H1 (cell line): ENCODE measurements at regions not wholly inside any gene's neighbourhood (a gene's known extent, or its start where the extent isn't known, plus 50 kb on each side); places are given as distances from the start of the nearest gene placed in this dataset.

ENCODE experiments used
- CTCF ChIA-PET: fragments of 300-600 bp; sonication (Branson Sonifier 250); formaldehyde crosslinking; loops from one replicate; lab custom pipeline; 2021; ENCODE audit not compliant: partially characterized antibody; lab: Charles Lee
- POLR2A ChIA-PET: fragments of 300-600 bp; sonication (Branson Sonifier 250); formaldehyde crosslinking; loops from one replicate; lab custom pipeline; 2021; ENCODE audit warnings: inconsistent platforms; ENCODE audit not compliant: partially characterized antibody; lab: Charles Lee
- DNase-seq, 2 experiments: peaks; one replicate each; pipeline versions ENCODE4 v3.0.0 to v3.0.0-alpha.2; 2010 to 2022; ENCODE audit warnings: low spot score in 2 of 2, low read depth in 1 of 2, mixed read lengths in 1 of 2
- FAIRE-seq: peaks from 2 replicates; lab custom pipeline; 2011; peaks lifted over from hg19 to GRCh38; lab: Jason Lieb, UNC
- H2AFZ ChIP-seq: 2 replicates; pipeline ENCODE4 v1.8.1; 2012; ENCODE audit warnings: low read length, inconsistent platforms
- H2AK5ac ChIP-seq: 2 replicates; pipeline ENCODE4 v1.6.1; 2013; ENCODE audit warnings: low read depth, low read length
- H2BK120ac ChIP-seq: replicated peaks from 2 replicates; pipeline ENCODE3; 2013; ENCODE audit warnings: low read depth, low read length, inconsistent platforms
- H2BK12ac ChIP-seq: 2 replicates; pipeline ENCODE4 v1.6.1; 2013; ENCODE audit warnings: low read depth, low read length
- H2BK15ac ChIP-seq: 2 replicates; pipeline ENCODE4 v1.6.1; 2013; ENCODE audit warnings: low read length
- H2BK20ac ChIP-seq: 2 replicates; pipeline ENCODE4 v1.6.1; 2013; ENCODE audit warnings: low read length
- H2BK5ac ChIP-seq: 2 replicates; pipeline ENCODE4 v1.6.1; 2013; ENCODE audit warnings: low read depth, low read length
- H3K14ac ChIP-seq: 2 replicates; pipeline ENCODE4 v1.6.1; 2013; ENCODE audit warnings: inconsistent platforms; ENCODE audit not compliant: insufficient read length
- H3K18ac ChIP-seq: 2 replicates; pipeline ENCODE4 v1.6.1; 2013; ENCODE audit warnings: low read length; ENCODE audit errors: extremely low read depth
- H3K23ac ChIP-seq: 2 replicates; pipeline ENCODE4 v1.6.1; 2013; ENCODE audit warnings: inconsistent platforms; ENCODE audit not compliant: insufficient read length
- H3K23me2 ChIP-seq: 2 replicates; pipeline ENCODE4 v1.6.1; 2013; ENCODE audit warnings: low read depth, low read length
- H3K27ac ChIP-seq: 2 replicates; pipeline ENCODE4 v1.6.1; 2011; ENCODE audit warnings: low read depth, low read length, inconsistent platforms
- H3K27me3 ChIP-seq, 4 experiments: replicated peaks in 1 of 4; 1 replicate in 1 of 4; 2 replicates in 3 of 4; pipeline versions ENCODE4 v1.6.1 to v1.8.1; 2011 to 2013; ENCODE audit warnings: low read length in 3 of 4, mild to moderate bottlenecking in 3 of 4, inconsistent platforms in 2 of 4, mixed read lengths in 2 of 4, moderate library complexity in 1 of 4; ENCODE audit not compliant: control insufficient read depth in 3 of 4, insufficient read depth in 3 of 4; ENCODE audit errors: extremely low read depth in 1 of 4
- H3K36me3 ChIP-seq, 4 experiments: 2 replicates each; pipeline versions ENCODE4 v1.6.1 to v1.8.1; 2011 to 2013; ENCODE audit warnings: mild to moderate bottlenecking in 4 of 4, low read length in 3 of 4, moderate library complexity in 2 of 4, control low read depth in 1 of 4, inconsistent platforms in 1 of 4; ENCODE audit not compliant: insufficient read depth in 4 of 4, control insufficient read depth in 2 of 4
- H3K4ac ChIP-seq: replicated peaks from 2 replicates; pipeline ENCODE3; 2013; ENCODE audit warnings: low read length, low read depth, mixed read lengths, inconsistent platforms; ENCODE audit not compliant: insufficient read length
- H3K4me1 ChIP-seq, 4 experiments: replicated peaks in 1 of 4; 1 replicate in 1 of 4; 2 replicates in 3 of 4; pipeline versions ENCODE4 v1.6.1 to v1.8.1; 2011 to 2013; ENCODE audit warnings: low read length in 3 of 4, inconsistent platforms in 2 of 4, mixed read lengths in 1 of 4; ENCODE audit not compliant: insufficient read depth in 4 of 4, control insufficient read depth in 3 of 4
- H3K4me2 ChIP-seq, 2 experiments: 2 replicates each; pipeline versions ENCODE4 v1.6.1 to v1.8.1; 2011 to 2013; ENCODE audit warnings: low read depth in 2 of 2, low read length in 2 of 2, control low read depth in 1 of 2, inconsistent platforms in 1 of 2, mild to moderate bottlenecking in 1 of 2; ENCODE audit not compliant: insufficient read depth in 1 of 2
- H3K4me3 ChIP-seq, 4 experiments: fragments of 200-600, 300-600 bp in 1 of 4; sonication (generic), shearing (Covaris generic), sonication (Bioruptor Twin) in 1 of 4; 2 replicates each; pipeline versions ENCODE4 v1.5.1 to v1.8.1; 2011 to 2016; ENCODE audit warnings: low read length in 4 of 4, low read depth in 3 of 4, control low read depth in 2 of 4, inconsistent platforms in 2 of 4, mild to moderate bottlenecking in 2 of 4, mixed read lengths in 1 of 4, moderate library complexity in 1 of 4; ENCODE audit not compliant: insufficient read depth in 2 of 4; ENCODE audit errors: extremely low read depth in 1 of 4
- H3K56ac ChIP-seq: replicated peaks from 2 replicates; pipeline ENCODE3; 2013; ENCODE audit warnings: low read depth, mild to moderate bottlenecking, mixed read lengths, low read length, inconsistent platforms; ENCODE audit not compliant: insufficient read length
- H3K79me1 ChIP-seq: 2 replicates; pipeline ENCODE4 v1.6.1; 2013; ENCODE audit warnings: low read depth, low read length, control low read depth
- H3K79me2 ChIP-seq, 2 experiments: 2 replicates each; pipeline versions ENCODE4 v1.6.1 to v1.8.1; 2012 to 2013; ENCODE audit warnings: low read length in 2 of 2, mild to moderate bottlenecking in 2 of 2, inconsistent platforms in 1 of 2; ENCODE audit not compliant: insufficient read depth in 2 of 2, control insufficient read depth in 1 of 2
- H3K9ac ChIP-seq, 4 experiments: replicated peaks in 1 of 4; 1 replicate in 1 of 4; 2 replicates in 3 of 4; pipeline versions ENCODE4 v1.6.1 to v1.8.1; 2011 to 2013; ENCODE audit warnings: low read depth in 3 of 4, low read length in 3 of 4, control low read depth in 2 of 4, mild to moderate bottlenecking in 2 of 4, moderate library complexity in 2 of 4, inconsistent platforms in 1 of 4; ENCODE audit errors: extremely low read depth in 1 of 4
- H3K9me3 ChIP-seq, 2 experiments: 2 replicates each; pipeline versions ENCODE4 v1.6.1 to v1.8.1; 2012 to 2013; ENCODE audit warnings: mild to moderate bottlenecking in 2 of 2, moderate library complexity in 2 of 2, control low read depth in 1 of 2, inconsistent platforms in 1 of 2, low read depth in 1 of 2, low read length in 1 of 2, mixed read lengths in 1 of 2; ENCODE audit not compliant: insufficient read depth in 2 of 2
- H4K20me1 ChIP-seq, 2 experiments: replicated peaks in 1 of 2; 2 replicates each; pipeline versions ENCODE3 to v1.8.1; 2011 to 2013; ENCODE audit warnings: inconsistent platforms in 2 of 2, low read length in 2 of 2, mild to moderate bottlenecking in 1 of 2; ENCODE audit not compliant: insufficient read depth in 2 of 2, control insufficient read depth in 1 of 2
- H4K5ac ChIP-seq: 2 replicates; pipeline ENCODE4 v1.6.1; 2013; ENCODE audit warnings: low read length, low read depth, mixed read lengths, inconsistent platforms; ENCODE audit not compliant: insufficient read length
- H4K8ac ChIP-seq: 2 replicates; pipeline ENCODE4 v1.8.0; 2013; ENCODE audit warnings: mild to moderate bottlenecking, moderate library complexity, low read length, inconsistent platforms; ENCODE audit not compliant: insufficient read depth; ENCODE audit errors: extremely low read depth
- H4K91ac ChIP-seq: replicated peaks from 2 replicates; pipeline ENCODE3; 2013; ENCODE audit warnings: low read length, mixed read lengths, inconsistent platforms; ENCODE audit not compliant: insufficient read length
- CTCF ChIP-seq, 3 experiments: IDR thresholded peaks; 1 replicate in 2 of 3; 2 replicates in 1 of 3; pipeline versions ENCODE4 v1.5.1 to v1.6.1; 2011; ENCODE audit warnings: low read length in 3 of 3, mild to moderate bottlenecking in 3 of 3, inconsistent platforms in 2 of 3, low read depth in 1 of 3, moderate library complexity in 1 of 3; ENCODE audit not compliant: insufficient read depth in 1 of 3; ENCODE audit errors: control extremely low read depth in 1 of 3
- EP300 ChIP-seq, 2 experiments: IDR thresholded peaks; 1 replicate in 1 of 2; 2 replicates in 1 of 2; pipeline ENCODE4 v1.6.1; 2011 to 2012; ENCODE audit warnings: low read depth in 2 of 2, low read length in 2 of 2, mild to moderate bottlenecking in 2 of 2, borderline replicate concordance in 1 of 2, inconsistent platforms in 1 of 2, moderate library complexity in 1 of 2
- HDAC2 ChIP-seq, 2 experiments: fragments of 300-600 bp in 1 of 2; sonication (generic) in 1 of 2; IDR thresholded peaks; 2 replicates each; pipeline ENCODE4 v1.6.1; 2011 to 2012; ENCODE audit warnings: low read depth in 2 of 2, low read length in 2 of 2, mild to moderate bottlenecking in 2 of 2, moderate library complexity in 2 of 2, borderline replicate concordance in 1 of 2, inconsistent platforms in 1 of 2
- NANOG ChIP-seq: IDR thresholded peaks from 2 replicates; pipeline ENCODE4 v1.6.1; 2011; ENCODE audit warnings: low read length, low read depth, mild to moderate bottlenecking, inconsistent platforms; ENCODE audit not compliant: insufficient read depth, poor library complexity, severe bottlenecking
- SRF ChIP-seq: IDR thresholded peaks from 2 replicates; pipeline ENCODE4 v1.6.1; 2011; ENCODE audit warnings: mild to moderate bottlenecking, low read depth, low read length, moderate library complexity
- TEAD4 ChIP-seq: IDR thresholded peaks from 2 replicates; pipeline ENCODE4 v1.6.1; 2012; ENCODE audit warnings: low read depth, low read length, inconsistent platforms, mixed read lengths
- WGBS, 2 experiments: shearing (Covaris generic) in 1 of 2; methylation state at CpG; one replicate each; pipeline versions ENCODE4 v1.1.6 to v1.1.7; 2013 to 2015; ENCODE audit warnings: low lambda C conversion rate in 2 of 2, mixed read lengths in 2 of 2, inconsistent platforms in 1 of 2, low coverage in 1 of 2, missing lambda C conversion rate in 1 of 2; ENCODE audit not compliant: insufficient replicate concordance in 2 of 2, insufficient coverage in 1 of 2, insufficient read length in 1 of 2; ENCODE audit errors: extremely low coverage in 1 of 2, missing lambda C conversion rate in 1 of 2; 5-methylcytosine and 5-hydroxymethylcytosine counted together

GRCh38 chr13:70994191-70994590 lies 872.8 kb downstream of the DACH1 start:
- H3K9ac ChIP-seq = no peak overlapping the region
- no peaks in the 10 kb centered on the region for H3K27me3 ChIP-seq
- no peaks in the 10 kb centered on the region for H4K20me1 ChIP-seq
- H2BK5ac ChIP-seq = no peak overlapping the region
- H3K18ac ChIP-seq = no peak overlapping the region
- no peak overlapping the region for H4K91ac ChIP-seq
- H3K79me1 ChIP-seq = no peaks in the 10 kb centered on the region
- H3K4me3 ChIP-seq = no peak overlapping the region
- H3K56ac ChIP-seq = no peak overlapping the region
- H3K23ac ChIP-seq = no peak overlapping the region
- no peaks in the 10 kb centered on the region for H3K36me3 ChIP-seq
- no peak overlapping the region for H3K14ac ChIP-seq
- no peak overlapping the region for H4K5ac ChIP-seq
- H2BK15ac ChIP-seq = no peak overlapping the region
- no peaks in the 10 kb centered on the region for H3K4me1 ChIP-seq
- no peaks in the 10 kb centered on the region for H3K79me2 ChIP-seq
- 100% methylated on average over 1 of the region's 1 CpG; no CpG with 5 or more reads in 1 of the 2 experiments for WGBS, 2 experiments
- CTCF ChIA-PET = interaction anchor here (1.1 kb wide), 1 partner anchor 12 kb away, joined by 4 read pairs; no protein-coding TSS in a partner anchor
- no peaks in the 10 kb centered on the region for H3K23me2 ChIP-seq
- no peak overlapping the region for H2BK120ac ChIP-seq
- no peak overlapping the region for H2BK12ac ChIP-seq
- H2AK5ac ChIP-seq = no peak overlapping the region
- H3K27ac ChIP-seq = no peak overlapping the region
- no peak overlapping the region for H2BK20ac ChIP-seq
- no peak for TF ChIP-seq TEAD4
- TF ChIP-seq HDAC2 (IDR thresholded peaks at IDR 0.05; ENCODE audit: borderline replicate concordance in 1 of 2, low read depth in 2 of 2, low read length in 2 of 2) = no peak
- no peak for TF ChIP-seq SRF
- no peak for TF ChIP-seq NANOG
- no peak for TF ChIP-seq EP300 (IDR thresholded peaks at IDR 0.05; ENCODE audit: borderline replicate concordance in 1 of 2, low read depth in 2 of 2, low read length in 2 of 2)
- no peak for TF ChIP-seq CTCF (IDR thresholded peaks at IDR 0.05; ENCODE audit: control extremely low read depth in 1 of 3, insufficient read depth in 1 of 3, low read depth in 1 of 3, low read length in 3 of 3)
- TF ChIP-seq, all 59 proteins: peak for 0
- no peak overlapping the region for H3K4ac ChIP-seq
- no peak for FAIRE-seq
- no peak overlapping the region for H3K4me2 ChIP-seq
- H4K8ac ChIP-seq = no peak overlapping the region
- no peak overlapping the region; the same call in 1 of the 2 replicates for H2AFZ ChIP-seq
- DNase-seq = no peak
- H3K9me3 ChIP-seq = no peaks in the 10 kb centered on the region
- POLR2A ChIA-PET = no interaction called here
